Glomerular visceral epithelial cell (primary cell): ENCODE measurements at regions not wholly inside any gene's neighbourhood (a gene's known extent, or its start where the extent isn't known, plus 50 kb on each side); places are given as distances from the start of the nearest gene placed in this dataset.
"Not testable (repeated sequence)": the region's sequence is repeated elsewhere in the genome, so short reads cannot be mapped to it uniquely, and the experiment has no call there.

Experiments used
- DNase-seq: peaks from one replicate; pipeline ENCODE4 v3.0.0-alpha.2; 2016; ENCODE audit errors: extremely low spot score

- DNase-seq, result no peak
Measured at GRCh38 chr7:114181280-114181679, 233.3 kb upstream of the FOXP2 start.

- DNase-seq, result no peak
Measured at GRCh38 chr7:114180556-114181266, 233.9 kb upstream of the FOXP2 start.

- DNase-seq, result no peak
Measured at GRCh38 chr7:114175125-114175524, 239.5 kb upstream of the FOXP2 start.

GRCh38 chr7:114173170-114173890 lies 241.3 kb upstream of the FOXP2 start:
- DNase-seq, result no peak

GRCh38 chr7:114169389-114169788 lies 245.2 kb upstream of the FOXP2 start:
- DNase-seq, result not testable (repeated sequence)

GRCh38 chr7:114160925-114161324 lies 242.1 kb upstream of the PPP1R3A start:
- no peak for DNase-seq

- DNase-seq, result no peak
Measured at GRCh38 chr7:114158854-114159253, 240.0 kb upstream of the PPP1R3A start.

- DNase-seq, result peak; percentile 32
Measured at GRCh38 chr7:114158275-114158674, 239.5 kb upstream of the PPP1R3A start.

GRCh38 chr7:114156178-114156577 lies 237.4 kb upstream of the PPP1R3A start:
- no peak for DNase-seq

- DNase-seq, result no peak
Measured at GRCh38 chr7:114155116-114156110, 236.6 kb upstream of the PPP1R3A start.

- no peak for DNase-seq
Measured at GRCh38 chr7:114153700-114154099, 234.9 kb upstream of the PPP1R3A start.

GRCh38 chr7:114152314-114152938 lies 233.6 kb upstream of the PPP1R3A start:
- DNase-seq, result no peak

- DNase-seq, result no peak
Measured at GRCh38 chr7:114151777-114152176, 233.0 kb upstream of the PPP1R3A start.

- DNase-seq, result no peak
Measured at GRCh38 chr7:114150689-114151088, 231.9 kb upstream of the PPP1R3A start.

GRCh38 chr7:114148779-114149178 lies 230.0 kb upstream of the PPP1R3A start:
- peak; percentile 9 for DNase-seq

- DNase-seq, result no peak
Measured at GRCh38 chr7:114141415-114141814, 222.6 kb upstream of the PPP1R3A start.

- DNase-seq, result no peak
Measured at GRCh38 chr7:114140561-114140960, 221.8 kb upstream of the PPP1R3A start.

GRCh38 chr7:114139690-114140089 lies 220.9 kb upstream of the PPP1R3A start:
- DNase-seq, result not testable (repeated sequence)

GRCh38 chr7:114138587-114138986 lies 219.8 kb upstream of the PPP1R3A start:
- no peak for DNase-seq

GRCh38 chr7:114133717-114134116 lies 214.9 kb upstream of the PPP1R3A start:
- no peak for DNase-seq

GRCh38 chr7:114130866-114131265 lies 212.1 kb upstream of the PPP1R3A start:
- DNase-seq, result no peak

- DNase-seq, result no peak
Measured at GRCh38 chr7:114128880-114129279, 210.1 kb upstream of the PPP1R3A start.
